ENCODE measurements at regions not wholly inside any gene's neighbourhood (a gene's known extent, or its start where the extent isn't known, plus 50 kb on each side); places are given as distances from the start of the nearest gene placed in this dataset.

DNA sequence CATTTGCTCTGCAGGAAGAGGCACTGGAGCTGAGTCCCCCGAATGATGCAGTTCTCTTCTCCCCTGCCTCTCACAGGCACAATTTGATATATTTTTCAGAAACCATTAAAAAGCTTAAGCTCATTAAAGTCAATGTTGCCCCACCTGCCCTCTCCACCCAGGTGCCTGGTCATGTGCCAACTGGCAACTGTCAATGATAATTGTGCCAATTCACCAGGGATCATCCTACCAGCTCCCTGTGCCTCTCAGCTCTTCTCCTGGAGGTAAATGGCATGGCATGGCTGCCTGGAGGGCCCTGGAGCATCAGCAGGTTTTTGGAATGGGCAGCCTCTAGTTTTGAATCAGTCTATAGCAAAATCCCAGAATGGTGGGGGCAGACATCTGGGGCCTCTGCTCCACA is 279.6 kb upstream of the ID2 start:
- Mint-ChIP-seq H3K4me3 (ENCODE audit: unreplicated experiment) (no peak overlapping the region), H3K4me1 (ENCODE audit: low read depth, unreplicated experiment) (peaks cover 24% of the 10 kb centered on the region), H3K36me3 (ENCODE audit: insufficient read depth, unreplicated experiment) (no peaks in the 10 kb centered on the region), H3K27ac (ENCODE audit: unreplicated experiment) (no peak overlapping the region), H3K27me3 (ENCODE audit: insufficient read depth, unreplicated experiment) (no peaks in the 10 kb centered on the region), H3K9me3 (ENCODE audit: unreplicated experiment) (peaks cover 10% of the 10 kb centered on the region)
- no peak for DNase-seq
- intact Hi-C loops (cut with micrococcal nuclease; ENCODE audit: unreplicated experiment), result no loop called here
- H3K36me3 ChIP-seq (ENCODE audit: control insufficient read depth, insufficient read depth, low read length), result no peaks in the 10 kb centered on the region
- no TSS peak for BruUV-seq (replicated peaks)
- no peaks in the 10 kb centered on the region for H3K27me3 ChIP-seq (replicated peaks; ENCODE audit: control insufficient read depth, insufficient read depth, low read length)
- H3K4me1 ChIP-seq, result peaks cover 16% of the 10 kb centered on the region
- TF ChIP-seq, protein P1, sequence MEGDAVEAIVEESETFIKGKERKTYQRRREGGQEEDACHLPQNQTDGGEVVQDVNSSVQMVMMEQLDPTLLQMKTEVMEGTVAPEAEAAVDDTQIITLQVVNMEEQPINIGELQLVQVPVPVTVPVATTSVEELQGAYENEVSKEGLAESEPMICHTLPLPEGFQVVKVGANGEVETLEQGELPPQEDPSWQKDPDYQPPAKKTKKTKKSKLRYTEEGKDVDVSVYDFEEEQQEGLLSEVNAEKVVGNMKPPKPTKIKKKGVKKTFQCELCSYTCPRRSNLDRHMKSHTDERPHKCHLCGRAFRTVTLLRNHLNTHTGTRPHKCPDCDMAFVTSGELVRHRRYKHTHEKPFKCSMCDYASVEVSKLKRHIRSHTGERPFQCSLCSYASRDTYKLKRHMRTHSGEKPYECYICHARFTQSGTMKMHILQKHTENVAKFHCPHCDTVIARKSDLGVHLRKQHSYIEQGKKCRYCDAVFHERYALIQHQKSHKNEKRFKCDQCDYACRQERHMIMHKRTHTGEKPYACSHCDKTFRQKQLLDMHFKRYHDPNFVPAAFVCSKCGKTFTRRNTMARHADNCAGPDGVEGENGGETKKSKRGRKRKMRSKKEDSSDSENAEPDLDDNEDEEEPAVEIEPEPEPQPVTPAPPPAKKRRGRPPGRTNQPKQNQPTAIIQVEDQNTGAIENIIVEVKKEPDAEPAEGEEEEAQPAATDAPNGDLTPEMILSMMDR (IDR thresholded peaks at IDR 0.05; ENCODE audit: insufficient read depth in 1 of 2, low read depth in 1 of 2, low read length in 1 of 2, severe bottlenecking in 1 of 2, unreplicated experiment in 1 of 2), result no peak
- POLR2A ChIA-PET, result no interaction called here
- CTCF ChIA-PET, result no interaction called here
- H3K9me3 ChIP-seq, result no peaks in the 10 kb centered on the region
- no peak overlapping the region for H3K4me3 ChIP-seq (ENCODE audit: low read depth, low read length)

- H3K36me3 ChIP-seq (ENCODE audit: control insufficient read depth, insufficient read depth, low read length), result no peaks in the 10 kb centered on the region
These were observed 278.0 kb upstream of the ID2 start for GRCh38 chr2:8403876-8404275.

DNA sequence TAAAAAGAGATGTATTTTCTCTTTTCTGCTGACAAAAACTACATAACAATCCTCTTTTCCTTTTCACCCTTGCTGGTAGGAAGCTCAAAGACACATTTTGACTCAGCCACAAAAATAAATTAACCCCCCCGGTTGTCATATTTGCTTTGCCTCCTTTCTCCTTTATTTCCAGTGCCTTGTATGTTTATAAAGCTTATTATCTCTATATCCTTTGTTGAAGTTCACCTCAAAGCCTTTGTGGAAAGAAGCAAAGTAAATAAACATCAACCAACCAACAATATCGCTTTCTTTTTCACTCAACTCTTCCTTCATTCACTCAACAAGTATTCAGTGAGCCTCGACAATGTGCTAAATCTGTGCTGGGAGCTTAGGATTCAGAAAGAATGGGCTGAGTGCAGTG is 276.5 kb upstream of the ID2 start:
- no peaks in the 10 kb centered on the region for H3K9me3 ChIP-seq
- no peak overlapping the region for H3K4me3 Mint-ChIP-seq (ENCODE audit: unreplicated experiment)
- no TSS peak for BruUV-seq (replicated peaks)
- H3K27ac Mint-ChIP-seq (ENCODE audit: unreplicated experiment), result no peak overlapping the region
- H3K36me3 Mint-ChIP-seq (ENCODE audit: insufficient read depth, unreplicated experiment), result no peaks in the 10 kb centered on the region
- H3K36me3 ChIP-seq (ENCODE audit: control insufficient read depth, insufficient read depth, low read length), result no peaks in the 10 kb centered on the region
- H3K27me3 Mint-ChIP-seq (ENCODE audit: insufficient read depth, unreplicated experiment), result no peaks in the 10 kb centered on the region
- no peaks in the 10 kb centered on the region for H3K9me3 Mint-ChIP-seq (ENCODE audit: unreplicated experiment)
- H3K27me3 ChIP-seq (replicated peaks; ENCODE audit: control insufficient read depth, insufficient read depth, low read length), result no peaks in the 10 kb centered on the region
- ChIA-PET CTCF (interaction anchor here (0.5 kb wide), 1 partner anchor 9 kb away, joined by 3 read pairs; no protein-coding TSS in a partner anchor), POLR2A (no interaction called here)
- no peak for DNase-seq
- intact Hi-C loops (cut with micrococcal nuclease; ENCODE audit: unreplicated experiment), result no loop called here
- H3K4me1 Mint-ChIP-seq (ENCODE audit: low read depth, unreplicated experiment), result peaks cover 24% of the 10 kb centered on the region
- H3K4me3 ChIP-seq (ENCODE audit: low read depth, low read length), result no peak overlapping the region
- TF ChIP-seq, protein P1 (IDR thresholded peaks at IDR 0.05; ENCODE audit: insufficient read depth in 1 of 2, low read depth in 1 of 2, low read length in 1 of 2, severe bottlenecking in 1 of 2, unreplicated experiment in 1 of 2), result no peak
- peaks cover 16% of the 10 kb centered on the region for H3K4me1 ChIP-seq

More at GRCh38 chr2:8403876-8404275, 278.0 kb upstream of the ID2 start:
- Mint-ChIP-seq H3K4me1 (ENCODE audit: low read depth, unreplicated experiment) (peaks cover 24% of the 10 kb centered on the region), H3K9me3 (ENCODE audit: unreplicated experiment) (peaks cover 2% of the 10 kb centered on the region), H3K36me3 (ENCODE audit: insufficient read depth, unreplicated experiment) (no peaks in the 10 kb centered on the region), H3K4me3 (ENCODE audit: unreplicated experiment) (peak overlapping the region; percentile 0), H3K27me3 (ENCODE audit: insufficient read depth, unreplicated experiment) (no peaks in the 10 kb centered on the region), H3K27ac (ENCODE audit: unreplicated experiment) (peak overlapping the region; percentile 17)
- POLR2A ChIA-PET, result no interaction called here
- peak; percentile 57 to 65 for DNase-seq
- Histone ChIP-seq H3K4me1 (peaks cover 16% of the 10 kb centered on the region), H3K9me3 (no peaks in the 10 kb centered on the region), H3K4me3 (ENCODE audit: low read depth, low read length) (no peak overlapping the region), H3K27me3 (replicated peaks; ENCODE audit: control insufficient read depth, insufficient read depth, low read length) (no peaks in the 10 kb centered on the region)
- CTCF ChIA-PET, result no interaction called here
- TF ChIP-seq, protein P1 (IDR thresholded peaks at IDR 0.05; ENCODE audit: insufficient read depth in 1 of 2, low read depth in 1 of 2, low read length in 1 of 2, severe bottlenecking in 1 of 2, unreplicated experiment in 1 of 2), result no peak
- intact Hi-C loops (cut with micrococcal nuclease; ENCODE audit: unreplicated experiment), result loop anchor here (1.0 kb wide), 1 partner anchor 8 kb away; no protein-coding TSS in a partner anchor
- no TSS peak for BruUV-seq (replicated peaks)

Measured in Caco-2 (cell line).